ENCODE measurements at regions not wholly inside any gene's neighbourhood (a gene's known extent, or its start where the extent isn't known, plus 50 kb on each side); places are given as distances from the start of the nearest gene placed in this dataset.

DNA sequence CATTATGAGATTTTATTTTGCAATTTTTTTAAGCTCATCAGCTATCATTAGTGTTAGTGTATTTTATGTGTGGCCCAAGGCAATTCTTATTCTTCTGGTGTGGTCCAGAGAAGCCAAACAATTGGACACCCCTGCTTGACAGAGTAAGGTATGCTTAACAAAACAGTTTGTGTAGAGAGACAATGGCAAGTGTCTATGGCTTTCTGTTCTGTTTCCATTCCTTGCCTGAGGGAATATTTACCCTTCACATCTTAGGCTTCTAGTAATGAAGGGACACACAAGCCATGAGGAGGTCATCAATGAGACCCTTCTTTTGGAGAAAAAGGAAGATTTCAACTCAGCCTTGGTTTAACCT lies 1278.4 kb upstream of the TENM4 start:
- TF ChIP-seq YY1 (IDR thresholded peaks at IDR 0.05; ENCODE audit: insufficient read depth, insufficient read length) (no peak), ZNF274 (IDR thresholded peaks at IDR 0.05; ENCODE audit: low read depth, low read length) (no peak), SUZ12 (IDR thresholded peaks at IDR 0.05; ENCODE audit: extremely low read depth, insufficient read depth, insufficient read length) (no peak)
